Hepatocyte (in vitro differentiated cells): ENCODE measurements at regions not wholly inside any gene's neighbourhood (a gene's known extent, or its start where the extent isn't known, plus 50 kb on each side); places are given as distances from the start of the nearest gene placed in this dataset.

ENCODE experiments used
- EZH2 ChIP-seq: fragments of 200-600 bp; sonication (generic); IDR thresholded peaks from 2 replicates; pipeline ENCODE4 v1.6.1; 2016; ENCODE audit warnings: antibody characterized with exemption, mild to moderate bottlenecking, borderline replicate concordance
- TF ChIP-seq, protein P1 (sequence below): fragments of 200-600 bp; sonication (generic); IDR thresholded peaks from 2 replicates; pipeline ENCODE4 v1.5.1; 2016; ENCODE audit warnings: antibody characterized with exemption, mild to moderate bottlenecking; ENCODE audit not compliant: poor library complexity

DNA sequence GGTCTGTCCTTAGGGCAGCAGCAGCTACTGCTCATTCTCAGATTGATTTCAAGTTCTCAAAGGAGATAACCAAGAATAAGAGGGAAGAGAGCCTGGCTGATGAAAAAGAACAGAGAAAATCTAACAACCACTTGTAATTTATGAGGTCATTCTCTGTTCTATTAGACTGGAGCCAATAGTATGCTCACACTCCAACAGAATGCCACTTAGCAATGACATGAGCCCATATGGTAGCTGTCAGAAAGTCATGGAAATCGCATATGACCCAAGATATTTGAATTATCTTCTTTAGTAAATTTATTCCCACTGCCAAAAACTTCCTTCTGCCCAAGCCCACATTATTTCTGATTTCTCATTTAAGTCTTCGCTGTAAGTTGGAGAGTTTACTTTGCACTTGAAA, 53.7 kb upstream of the PLA2G4A start:
- TF ChIP-seq, protein P1, sequence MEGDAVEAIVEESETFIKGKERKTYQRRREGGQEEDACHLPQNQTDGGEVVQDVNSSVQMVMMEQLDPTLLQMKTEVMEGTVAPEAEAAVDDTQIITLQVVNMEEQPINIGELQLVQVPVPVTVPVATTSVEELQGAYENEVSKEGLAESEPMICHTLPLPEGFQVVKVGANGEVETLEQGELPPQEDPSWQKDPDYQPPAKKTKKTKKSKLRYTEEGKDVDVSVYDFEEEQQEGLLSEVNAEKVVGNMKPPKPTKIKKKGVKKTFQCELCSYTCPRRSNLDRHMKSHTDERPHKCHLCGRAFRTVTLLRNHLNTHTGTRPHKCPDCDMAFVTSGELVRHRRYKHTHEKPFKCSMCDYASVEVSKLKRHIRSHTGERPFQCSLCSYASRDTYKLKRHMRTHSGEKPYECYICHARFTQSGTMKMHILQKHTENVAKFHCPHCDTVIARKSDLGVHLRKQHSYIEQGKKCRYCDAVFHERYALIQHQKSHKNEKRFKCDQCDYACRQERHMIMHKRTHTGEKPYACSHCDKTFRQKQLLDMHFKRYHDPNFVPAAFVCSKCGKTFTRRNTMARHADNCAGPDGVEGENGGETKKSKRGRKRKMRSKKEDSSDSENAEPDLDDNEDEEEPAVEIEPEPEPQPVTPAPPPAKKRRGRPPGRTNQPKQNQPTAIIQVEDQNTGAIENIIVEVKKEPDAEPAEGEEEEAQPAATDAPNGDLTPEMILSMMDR = no peak
- no peak for TF ChIP-seq EZH2
